Activated T-cell treated with anti-CD3 and anti-CD28 coated beads, Interleukin-2, amount 50 U/mL, for 24 hours (primary cell): ENCODE measurements at regions not wholly inside any gene's neighbourhood (a gene's known extent, or its start where the extent isn't known, plus 50 kb on each side); places are given as distances from the start of the nearest gene placed in this dataset.

Experiments used
- DNase-seq: peaks from one replicate; pipeline ENCODE4 v3.0.0-alpha.2; 2020
- H3K27ac Mint-ChIP-seq: 2 replicates; pipeline ENCODE4 v1.8.0; 2020; ENCODE audit warnings: mild to moderate bottlenecking, mixed read lengths
- H3K27me3 Mint-ChIP-seq: 2 replicates; pipeline ENCODE4 v1.8.0; 2020; ENCODE audit warnings: mixed read lengths
- H3K36me3 Mint-ChIP-seq: 2 replicates; pipeline ENCODE4 v1.8.0; 2020; ENCODE audit warnings: low read depth, mixed read lengths
- H3K4me1 Mint-ChIP-seq: 2 replicates; pipeline ENCODE4 v1.8.0; 2020; ENCODE audit warnings: low read depth, mixed read lengths
- H3K4me3 Mint-ChIP-seq: 2 replicates; pipeline ENCODE4 v1.8.0; 2020; ENCODE audit warnings: mild to moderate bottlenecking, moderate library complexity, mixed read lengths
- H3K9me3 Mint-ChIP-seq: 2 replicates; pipeline ENCODE4 v1.8.0; 2020; ENCODE audit warnings: mixed read lengths

GRCh38 chr10:70960783-70961570 lies 72.6 kb upstream of the PCBD1 start:
- Mint-ChIP-seq H3K36me3 (no peaks in the 10 kb centered on the region), H3K27ac (no peak overlapping the region), H3K4me1 (no peaks in the 10 kb centered on the region), H3K27me3 (peaks cover 12% of the 10 kb centered on the region), H3K4me3 (no peak overlapping the region), H3K9me3 (no peaks in the 10 kb centered on the region)
- no peak for DNase-seq

GRCh38 chr10:70962686-70963085 lies 74.3 kb upstream of the PCBD1 start:
- no peaks in the 10 kb centered on the region for H3K9me3 Mint-ChIP-seq
- H3K4me1 Mint-ChIP-seq, result no peaks in the 10 kb centered on the region
- H3K4me3 Mint-ChIP-seq, result no peak overlapping the region
- H3K36me3 Mint-ChIP-seq, result no peaks in the 10 kb centered on the region
- DNase-seq, result no peak
- peaks cover 3% of the 10 kb centered on the region for H3K27me3 Mint-ChIP-seq
- H3K27ac Mint-ChIP-seq, result no peak overlapping the region

- peaks cover 3% of the 10 kb centered on the region for H3K27me3 Mint-ChIP-seq
- no peaks in the 10 kb centered on the region for H3K9me3 Mint-ChIP-seq
- no peak overlapping the region for H3K4me3 Mint-ChIP-seq
Measured at GRCh38 chr10:70963271-70963670, 74.9 kb upstream of the PCBD1 start.

GRCh38 chr10:70964245-70964644 lies 75.9 kb upstream of the PCBD1 start:
- DNase-seq, result no peak
- H3K27ac Mint-ChIP-seq, result no peak overlapping the region
- H3K4me1 Mint-ChIP-seq, result no peaks in the 10 kb centered on the region
- H3K27me3 Mint-ChIP-seq, result peaks cover 6% of the 10 kb centered on the region
- no peaks in the 10 kb centered on the region for H3K36me3 Mint-ChIP-seq
- no peak overlapping the region for H3K4me3 Mint-ChIP-seq
- no peaks in the 10 kb centered on the region for H3K9me3 Mint-ChIP-seq

More at GRCh38 chr10:70963271-70963670, 74.9 kb upstream of the PCBD1 start:
- DNase-seq, result no peak
- Mint-ChIP-seq H3K4me1 (no peaks in the 10 kb centered on the region), H3K27ac (no peak overlapping the region), H3K36me3 (no peaks in the 10 kb centered on the region)

GRCh38 chr10:70964881-70965280 lies 76.5 kb upstream of the PCBD1 start:
- Mint-ChIP-seq H3K36me3 (no peaks in the 10 kb centered on the region), H3K27ac (no peak overlapping the region), H3K9me3 (no peaks in the 10 kb centered on the region), H3K4me1 (no peaks in the 10 kb centered on the region), H3K27me3 (peaks cover 11% of the 10 kb centered on the region), H3K4me3 (no peak overlapping the region)
- DNase-seq, result no peak

GRCh38 chr10:70965566-70965965 lies 77.2 kb upstream of the PCBD1 start:
- Mint-ChIP-seq H3K4me3 (no peak overlapping the region), H3K36me3 (no peaks in the 10 kb centered on the region), H3K4me1 (no peaks in the 10 kb centered on the region), H3K27ac (no peak overlapping the region), H3K27me3 (peaks cover 11% of the 10 kb centered on the region), H3K9me3 (no peaks in the 10 kb centered on the region)
- no peak for DNase-seq

GRCh38 chr10:70966646-70967553 lies 78.5 kb upstream of the PCBD1 start:
- Mint-ChIP-seq H3K9me3 (no peaks in the 10 kb centered on the region), H3K27me3 (peaks cover 18% of the 10 kb centered on the region), H3K4me1 (no peaks in the 10 kb centered on the region), H3K4me3 (no peak overlapping the region), H3K27ac (no peak overlapping the region), H3K36me3 (no peaks in the 10 kb centered on the region)
- DNase-seq, result no peak

- Mint-ChIP-seq H3K4me3 (no peak overlapping the region), H3K36me3 (no peaks in the 10 kb centered on the region), H3K27me3 (peaks cover 18% of the 10 kb centered on the region), H3K4me1 (no peaks in the 10 kb centered on the region), H3K9me3 (peaks cover 3% of the 10 kb centered on the region), H3K27ac (no peak overlapping the region)
- no peak for DNase-seq
Measured at GRCh38 chr10:70967591-70968587, 79.5 kb upstream of the PCBD1 start.

- no peak overlapping the region for H3K4me3 Mint-ChIP-seq
- no peak for DNase-seq
- H3K27ac Mint-ChIP-seq, result no peak overlapping the region
- H3K9me3 Mint-ChIP-seq, result peaks cover 3% of the 10 kb centered on the region
- H3K36me3 Mint-ChIP-seq, result no peaks in the 10 kb centered on the region
- no peaks in the 10 kb centered on the region for H3K4me1 Mint-ChIP-seq
- H3K27me3 Mint-ChIP-seq, result peaks cover 24% of the 10 kb centered on the region
Measured at GRCh38 chr10:70969188-70969587, 80.8 kb upstream of the PCBD1 start.

- H3K9me3 Mint-ChIP-seq, result peaks cover 3% of the 10 kb centered on the region
Measured at GRCh38 chr10:70970830-70971229, 82.5 kb upstream of the PCBD1 start.

GRCh38 chr10:70973275-70973674 lies 84.9 kb upstream of the PCBD1 start:
- Mint-ChIP-seq H3K27ac (no peak overlapping the region), H3K27me3 (peaks cover 33% of the 10 kb centered on the region), H3K4me3 (no peak overlapping the region), H3K9me3 (peaks cover 3% of the 10 kb centered on the region), H3K36me3 (no peaks in the 10 kb centered on the region), H3K4me1 (no peaks in the 10 kb centered on the region)
- no peak for DNase-seq

More at GRCh38 chr10:70970830-70971229, 82.5 kb upstream of the PCBD1 start:
- peaks cover 23% of the 10 kb centered on the region for H3K27me3 Mint-ChIP-seq
- no peak overlapping the region for H3K4me3 Mint-ChIP-seq
- no peaks in the 10 kb centered on the region for H3K36me3 Mint-ChIP-seq
- no peak overlapping the region for H3K27ac Mint-ChIP-seq
- H3K4me1 Mint-ChIP-seq, result no peaks in the 10 kb centered on the region
- DNase-seq, result no peak

GRCh38 chr10:70974351-70974901 lies 86.1 kb upstream of the PCBD1 start:
- Mint-ChIP-seq H3K4me1 (no peaks in the 10 kb centered on the region), H3K27ac (no peak overlapping the region), H3K36me3 (no peaks in the 10 kb centered on the region), H3K27me3 (peaks cover 28% of the 10 kb centered on the region), H3K9me3 (peaks cover 3% of the 10 kb centered on the region), H3K4me3 (no peak overlapping the region)
- no peak for DNase-seq

GRCh38 chr10:70974920-70975319 lies 86.6 kb upstream of the PCBD1 start:
- Mint-ChIP-seq H3K36me3 (no peaks in the 10 kb centered on the region), H3K9me3 (peaks cover 3% of the 10 kb centered on the region), H3K4me3 (no peak overlapping the region), H3K27me3 (peaks cover 25% of the 10 kb centered on the region), H3K4me1 (no peaks in the 10 kb centered on the region), H3K27ac (no peak overlapping the region)
- DNase-seq, result no peak
